HG03095 (cell line): ENCODE measurements at regions not wholly inside any gene's neighbourhood (a gene's known extent, or its start where the extent isn't known, plus 50 kb on each side); places are given as distances from the start of the nearest gene placed in this dataset.

Experiments
- ATAC-seq: cut with Tn5 transposase; IDR thresholded peaks from one replicate; pipeline ENCODE4 v1.9.1; 2021; ENCODE audit warnings: moderate library complexity; ENCODE audit not compliant: unreplicated experiment

DNA sequence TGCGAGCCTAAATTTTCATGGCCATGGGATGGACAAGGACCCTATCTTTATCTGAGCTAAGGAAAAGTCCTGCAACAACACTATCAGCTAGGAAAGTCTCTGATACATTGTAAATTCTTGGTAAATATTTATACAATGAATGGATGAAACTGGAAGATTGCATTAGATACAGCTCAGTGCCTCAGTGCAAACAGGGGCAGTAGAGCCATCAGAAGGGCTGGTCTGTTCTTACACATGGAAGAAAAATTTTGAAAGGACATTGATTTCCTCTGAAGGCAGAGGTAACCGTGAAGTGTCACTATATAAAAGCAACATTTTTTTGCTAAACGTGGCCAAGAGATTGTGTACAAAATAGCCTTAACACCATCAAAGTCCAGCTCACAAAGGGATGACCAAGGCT lies 153.2 kb upstream of the GADL1 start:
- no peak for ATAC-seq

DNA sequence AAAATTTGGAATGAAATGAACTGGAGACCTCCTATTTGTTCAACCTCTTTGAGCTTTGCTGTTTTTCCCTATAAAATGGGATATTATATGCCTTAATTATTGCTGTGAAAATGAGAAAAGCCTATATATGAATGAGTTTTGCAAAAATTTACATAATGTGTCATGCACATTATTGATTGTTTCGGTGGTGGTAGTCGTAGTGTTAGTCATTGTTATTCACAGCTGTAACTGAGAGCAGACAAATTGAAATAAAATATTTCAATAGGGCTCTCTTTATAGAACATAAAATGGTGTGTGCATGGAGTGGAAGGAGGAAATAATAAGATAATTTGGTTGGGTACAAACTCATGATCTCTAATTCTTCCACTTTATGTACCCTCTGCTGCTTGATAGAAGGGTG lies 153.7 kb upstream of the GADL1 start:
- no peak for ATAC-seq

DNA sequence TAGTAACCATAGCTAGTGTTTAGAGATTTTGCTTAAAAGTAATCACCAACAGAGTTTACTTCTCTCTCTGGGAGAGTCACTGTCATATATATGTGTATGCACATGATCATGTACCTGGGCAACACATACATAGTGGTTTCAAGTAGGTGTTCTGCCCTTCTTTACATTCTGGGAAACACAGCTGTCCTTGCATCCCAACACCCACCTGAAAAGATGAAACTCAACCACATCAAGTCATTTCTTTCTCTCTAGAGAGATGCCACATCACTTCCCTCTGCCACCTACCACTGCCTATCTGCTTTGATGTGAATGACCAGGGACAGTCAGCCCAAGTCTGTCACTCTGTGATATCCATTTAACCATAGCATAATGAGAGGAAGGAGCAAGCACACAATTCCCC lies 155.8 kb upstream of the GADL1 start:
- ATAC-seq: no peak

DNA sequence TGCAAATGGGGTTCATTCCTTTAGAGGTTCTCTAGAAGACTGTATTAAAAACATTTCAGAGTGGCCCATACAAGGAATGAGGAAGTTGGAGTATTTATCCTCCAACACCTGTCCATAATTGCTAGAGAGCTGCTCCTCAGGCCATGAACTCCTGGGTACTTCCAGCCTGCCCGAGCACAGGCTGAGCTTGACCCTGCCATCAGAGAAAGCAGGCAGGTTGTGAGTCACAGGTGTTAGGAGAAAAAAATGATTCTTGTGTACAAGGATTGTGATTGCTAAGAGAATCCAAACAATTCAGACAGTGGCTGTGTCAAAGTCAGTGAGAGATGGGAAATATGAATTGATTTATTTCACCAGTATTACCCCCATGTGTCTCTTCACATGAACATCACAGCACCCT lies 156.8 kb upstream of the GADL1 start:
- ATAC-seq: no peak

DNA sequence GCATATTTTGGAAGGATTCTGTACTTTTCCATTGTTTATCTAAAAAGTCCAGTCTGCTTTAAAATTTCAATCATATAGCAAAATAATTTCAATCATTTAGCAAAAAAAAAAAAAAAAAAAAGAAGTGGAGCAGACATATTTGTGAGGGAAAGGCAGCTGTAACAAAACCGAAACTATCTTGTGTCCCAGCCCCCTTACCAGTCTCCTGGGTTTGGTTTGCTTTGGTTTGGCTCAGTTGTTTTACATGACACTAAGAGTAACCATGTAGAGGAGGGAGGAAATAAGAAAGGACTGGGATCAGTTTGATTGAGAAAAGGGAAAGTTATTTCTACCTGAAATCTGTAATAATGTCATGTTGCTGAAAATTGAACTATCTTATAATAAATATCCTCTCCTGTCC lies 158.8 kb upstream of the GADL1 start:
- ATAC-seq: no peak

GRCh38 chr3:31054032-31054431 lies 159.6 kb upstream of the GADL1 start:
- ATAC-seq: no peak

- no peak for ATAC-seq
These were observed 161.3 kb upstream of the GADL1 start for GRCh38 chr3:31055757-31056156.

DNA sequence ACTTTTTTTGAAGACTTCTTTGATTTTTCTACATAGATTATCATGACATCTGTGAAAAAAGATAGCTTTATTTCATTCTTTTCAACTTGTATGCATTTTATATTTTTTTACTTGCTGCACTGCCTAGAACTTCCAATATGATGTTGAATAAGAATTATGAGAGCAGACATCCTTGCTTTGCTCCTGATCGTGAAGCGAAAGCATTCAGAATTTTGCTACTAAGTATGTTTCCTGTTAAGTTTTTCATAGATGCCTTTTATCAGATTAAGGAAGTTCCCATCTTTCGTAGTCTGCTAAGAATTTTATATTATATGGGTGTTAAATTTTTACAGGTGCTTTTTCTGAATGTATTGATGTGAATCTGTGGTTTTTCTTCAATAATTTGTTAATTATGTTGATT lies 163.4 kb upstream of the GADL1 start:
- no peak for ATAC-seq

DNA sequence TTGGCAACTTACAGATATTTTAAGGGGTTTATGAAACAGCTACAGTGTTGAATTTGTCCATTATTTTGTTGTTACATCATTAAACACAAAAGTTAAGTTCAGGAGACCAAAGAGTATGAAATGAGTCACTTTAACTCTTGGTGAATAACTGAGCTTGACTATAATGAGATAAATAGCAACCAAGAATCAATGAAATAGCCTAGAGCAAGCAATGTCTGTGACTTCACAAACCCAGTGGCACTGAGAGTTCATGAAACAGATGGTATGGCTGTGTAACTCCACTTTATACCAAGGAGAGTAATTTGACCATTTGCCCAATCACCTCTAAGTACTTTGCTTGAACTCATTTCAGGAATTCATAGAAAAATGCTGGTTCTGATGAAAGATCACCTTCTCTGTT lies 169.6 kb upstream of the GADL1 start:
- no peak for ATAC-seq

GRCh38 chr3:31065765-31066164 lies 171.3 kb upstream of the GADL1 start:
- no peak for ATAC-seq

DNA sequence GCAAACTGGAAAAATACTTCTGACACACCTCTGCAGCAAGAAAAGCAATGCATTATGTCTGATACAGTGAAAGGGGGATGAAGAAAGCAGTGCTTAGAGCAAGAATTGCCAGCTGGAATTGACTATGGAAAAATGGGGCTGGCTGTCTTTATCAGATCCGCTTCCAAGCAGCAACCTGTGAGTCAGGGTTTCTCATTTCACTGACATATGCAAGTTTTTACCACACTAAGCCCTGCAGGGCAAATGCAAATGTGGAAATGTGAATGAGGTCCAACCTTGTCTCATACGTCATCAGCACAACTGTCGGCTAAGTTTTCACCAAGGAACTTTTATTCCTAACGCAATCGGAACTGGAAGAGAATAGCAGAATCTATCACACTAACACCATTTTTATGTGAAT lies 172.5 kb upstream of the GADL1 start:
- ATAC-seq: no peak

DNA sequence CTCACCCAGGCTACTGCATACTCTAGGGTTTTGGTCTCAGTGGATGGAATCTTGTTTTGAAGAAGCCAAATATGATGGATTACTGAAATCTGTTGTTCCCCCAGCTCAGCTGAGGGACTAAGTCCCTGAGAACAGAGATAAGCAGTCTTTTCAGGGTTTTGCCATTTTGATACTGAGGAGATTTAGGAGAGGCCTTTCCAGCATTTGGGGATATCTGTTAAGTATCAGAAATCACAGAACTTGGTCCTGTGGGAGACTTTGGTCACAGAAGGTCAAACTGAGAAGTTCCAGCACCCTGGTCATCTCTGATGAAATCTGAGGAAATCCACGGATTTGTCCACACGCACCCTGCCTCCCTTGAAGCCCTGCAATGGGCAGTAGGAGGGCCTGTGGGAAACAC lies 181.0 kb upstream of the GADL1 start:
- ATAC-seq: no peak

- no peak for ATAC-seq
These were observed 181.4 kb upstream of the GADL1 start for GRCh38 chr3:31075876-31076275.

DNA sequence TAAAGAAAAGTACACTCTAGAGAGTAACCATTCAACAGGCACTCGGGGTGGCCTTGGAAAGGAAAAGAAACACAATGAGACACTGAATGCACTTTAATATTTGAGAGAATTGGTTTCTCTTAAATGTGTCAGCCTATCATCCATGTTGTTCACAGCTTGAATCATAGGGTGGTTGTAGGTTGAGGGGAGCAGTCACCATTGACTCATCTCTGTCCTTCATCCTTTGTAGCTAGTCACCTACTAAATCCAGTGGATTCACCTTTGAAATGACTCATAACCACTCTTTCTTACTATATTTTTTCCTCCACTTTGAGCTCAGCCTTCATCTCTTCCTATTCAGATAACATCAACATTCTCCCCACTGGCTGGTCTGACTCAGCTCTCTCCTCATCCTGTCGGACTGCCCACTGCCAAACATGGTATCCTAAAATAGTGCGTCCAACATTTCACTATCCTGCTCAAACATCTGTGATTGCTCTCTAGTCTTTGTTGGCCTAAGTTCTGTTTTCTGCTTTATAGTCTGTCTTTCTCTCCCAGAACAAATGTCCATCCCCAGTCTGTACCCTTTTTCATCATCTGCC lies 182.7 kb upstream of the GADL1 start:
- ATAC-seq: no peak

DNA sequence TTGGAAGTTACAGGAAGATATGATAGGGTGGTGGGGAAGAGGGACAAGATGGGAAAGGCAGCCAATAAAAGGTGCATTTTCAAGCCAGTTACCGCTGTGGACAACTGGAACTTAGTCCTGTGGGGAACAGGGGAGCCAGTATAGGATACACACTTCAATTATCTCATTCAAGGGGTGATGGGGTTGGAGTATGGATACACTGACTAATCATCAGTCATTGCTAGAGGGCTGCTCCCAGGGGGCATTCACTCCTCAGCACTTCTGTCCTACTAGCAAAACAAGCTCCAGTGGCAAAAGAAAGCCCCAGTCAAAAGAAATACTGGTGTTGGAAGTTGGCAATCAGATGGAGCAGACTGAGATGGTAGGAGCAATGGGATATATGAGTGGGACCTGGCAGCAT lies 183.4 kb upstream of the GADL1 start:
- no peak for ATAC-seq

DNA sequence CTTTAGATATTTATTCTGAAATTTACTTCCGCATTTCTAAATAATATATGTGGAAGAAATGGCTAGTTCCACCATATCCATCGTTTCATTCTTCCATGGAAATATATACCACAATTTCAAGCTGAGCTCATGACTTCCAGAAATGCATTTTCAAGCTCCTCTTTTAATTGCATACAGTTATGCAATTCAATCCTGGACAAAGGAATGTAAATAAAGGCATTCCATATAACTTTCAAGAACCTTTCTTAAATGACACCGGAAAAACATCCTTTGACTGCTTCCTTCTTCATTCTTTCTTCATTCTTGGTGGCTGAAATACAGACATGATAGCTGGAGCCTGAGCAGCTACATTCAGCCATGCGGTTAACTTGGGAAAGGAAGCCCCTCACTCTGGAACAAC lies 185.2 kb upstream of the GADL1 start:
- no peak for ATAC-seq

GRCh38 chr3:31081018-31081662 lies 186.7 kb upstream of the GADL1 start:
- no peak for ATAC-seq

DNA sequence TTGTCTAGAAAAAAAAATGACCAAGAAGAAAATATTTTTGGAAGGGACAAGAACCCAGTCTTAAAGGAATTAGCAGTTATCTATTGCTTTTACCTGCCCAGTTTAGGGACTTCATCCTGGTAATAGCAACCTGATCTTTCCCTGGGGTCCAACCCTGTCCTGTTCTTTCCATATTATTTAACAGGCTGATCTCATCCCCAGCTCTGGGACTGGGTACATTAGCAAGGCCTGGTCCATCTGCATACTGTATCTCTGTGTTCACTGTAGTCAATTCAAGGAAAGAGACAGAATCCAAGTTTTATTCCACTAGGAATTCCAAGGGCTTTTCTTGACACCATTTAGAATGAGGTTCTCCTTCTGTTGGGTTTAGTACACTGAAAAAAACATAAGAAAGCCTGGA lies 191.7 kb upstream of the GADL1 start:
- no peak for ATAC-seq

- no peak for ATAC-seq
These were observed 192.2 kb upstream of the GADL1 start for GRCh38 chr3:31086698-31087097.

DNA sequence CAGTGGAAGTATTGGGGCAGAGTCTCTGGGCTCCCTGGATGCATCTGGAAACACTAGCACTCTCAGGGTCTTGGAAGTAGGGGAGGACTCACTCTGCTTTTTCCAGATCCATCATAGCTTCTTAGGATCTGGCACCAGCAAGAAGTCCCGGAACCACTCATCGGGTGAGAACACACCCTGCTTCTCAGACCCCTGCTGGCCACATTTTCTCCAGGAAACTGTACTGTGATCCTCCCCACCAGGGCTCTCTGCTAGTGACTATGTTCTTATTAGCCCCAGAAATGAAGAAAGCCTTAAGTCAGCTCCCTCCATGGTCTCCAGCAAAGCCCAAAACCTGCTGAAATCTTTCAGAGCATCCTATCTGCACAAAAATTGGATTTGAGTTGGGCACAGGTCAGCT lies 197.3 kb upstream of the GADL1 start:
- no peak for ATAC-seq

GRCh38 chr3:31092748-31093589 lies 198.5 kb upstream of the GADL1 start:
- ATAC-seq: no peak

DNA sequence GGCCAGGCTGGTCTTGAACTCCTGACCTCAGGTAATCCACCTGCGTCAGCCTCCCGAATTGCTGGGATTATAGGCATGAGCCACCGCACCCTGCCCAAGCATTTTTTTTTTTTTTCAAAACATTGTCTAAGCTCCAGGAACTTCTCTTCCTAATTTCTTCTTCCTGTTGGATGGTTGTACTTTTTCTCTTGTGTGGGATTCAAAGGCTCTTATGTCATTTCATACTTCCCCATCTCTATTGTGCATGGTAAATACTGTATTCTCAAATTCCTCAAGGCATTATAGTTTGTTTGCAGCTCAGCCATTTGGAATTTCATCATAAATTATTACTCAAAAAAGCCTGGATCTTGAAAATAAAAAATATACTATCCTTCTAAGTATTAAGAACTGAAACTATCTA lies 199.1 kb upstream of the GADL1 start:
- no peak for ATAC-seq
